ENCODE measurements at regions not wholly inside any gene's neighbourhood (a gene's known extent, or its start where the extent isn't known, plus 50 kb on each side); places are given as distances from the start of the nearest gene placed in this dataset.

DNA sequence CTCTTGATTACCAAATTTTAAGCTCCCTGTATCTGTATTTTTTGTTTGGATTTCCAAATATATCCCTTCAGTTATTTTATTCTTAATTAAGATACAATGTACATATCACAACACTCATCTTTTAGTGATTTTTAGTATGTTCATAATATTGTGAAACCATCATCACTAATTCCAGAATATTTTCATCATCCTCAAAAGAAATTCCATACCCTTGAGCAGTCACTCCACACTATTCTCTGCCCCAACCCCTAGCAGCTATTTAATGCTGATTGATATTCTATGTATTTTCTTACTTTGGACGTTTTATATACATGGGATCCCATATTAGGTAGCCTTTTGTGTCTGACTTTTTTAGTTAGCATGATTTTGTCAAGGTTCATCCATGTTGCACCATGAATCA, 127.4 kb upstream of the SLC8A1 start:
- Histone ChIP-seq H3K4me1 (ENCODE audit: control insufficient read depth in 2 of 2, insufficient read depth in 1 of 2, low read depth in 1 of 2, low read length in 2 of 2) (no peaks in the 10 kb centered on the region), H3K9me3 (replicated peaks in 1 of 2; ENCODE audit: control insufficient read depth in 2 of 2, insufficient read depth in 1 of 2, low read depth in 1 of 2, low read length in 2 of 2) (peaks cover 2 to 3% of the 10 kb centered on the region in 2 donors), H4K91ac (ENCODE audit: low read depth, low read length, poor library complexity) (no peak overlapping the region), H2BK15ac (ENCODE audit: low read length) (no peak overlapping the region), H3K14ac (ENCODE audit: low read length) (no peak overlapping the region), H3K4me2 (ENCODE audit: insufficient read depth, low read length, poor library complexity, severe bottlenecking) (no peak overlapping the region), H3K27me3 (ENCODE audit: control insufficient read depth in 3 of 3, insufficient read depth in 3 of 3, low read depth in 1 of 3, low read length in 3 of 3) (no peaks in the 10 kb centered on the region), H2AK5ac (ENCODE audit: low read depth, low read length) (no peak overlapping the region), H2BK120ac (ENCODE audit: low read depth, low read length) (no peak overlapping the region), H2BK5ac (ENCODE audit: low read length) (no peak overlapping the region), H3K4ac (ENCODE audit: low read length) (no peak overlapping the region), H3K9ac (ENCODE audit: low read depth, low read length, poor library complexity) (no peak overlapping the region), H3K36me3 (replicated peaks in 1 of 2; ENCODE audit: control insufficient read depth in 2 of 2, insufficient read depth in 2 of 2, low read length in 2 of 2) (no peaks in the 10 kb centered on the region), H2BK12ac (ENCODE audit: low read length) (no peak overlapping the region), H3K27ac (replicated peaks; ENCODE audit: low read length) (no peak overlapping the region), H2AFZ (ENCODE audit: low read length) (no peak overlapping the region), H3K18ac (ENCODE audit: low read length) (no peak overlapping the region), H3K23ac (ENCODE audit: low read depth, low read length, poor library complexity) (no peak overlapping the region), H3K4me3 (ENCODE audit: low read length in 2 of 2) (no peak overlapping the region), H3K79me1 (ENCODE audit: low read depth, low read length) (no peaks in the 10 kb centered on the region), H4K8ac (ENCODE audit: low read depth, low read length) (no peak overlapping the region)
- WGBS, 2 donors (ENCODE audit: extremely low coverage in 2 of 2, insufficient read length in 2 of 2, insufficient replicate concordance in 1 of 2): no CpG with 5 or more reads among the region's 1 CpG
- no peak for DNase-seq (ENCODE audit: low spot score)

DNA sequence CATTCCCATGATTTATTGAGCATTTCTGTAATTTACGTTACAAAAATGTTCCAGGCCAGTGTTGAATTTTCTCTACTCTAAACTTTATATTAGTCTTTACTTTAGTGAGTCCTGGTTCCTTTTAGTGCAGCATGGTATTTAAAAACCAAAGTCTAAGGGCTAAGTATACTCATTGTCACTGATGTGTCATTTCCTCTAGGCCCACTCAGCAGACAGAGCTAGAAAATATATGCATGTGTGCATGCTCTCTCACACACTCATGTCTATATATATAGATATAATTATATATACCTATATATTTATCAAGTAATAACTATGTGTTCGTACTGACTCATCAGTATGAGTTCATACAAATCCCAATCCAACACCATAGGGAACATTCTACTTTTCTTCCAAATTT, 132.5 kb upstream of the SLC8A1 start:
- H3K9me3 ChIP-seq (replicated peaks in 1 of 2; ENCODE audit: control insufficient read depth in 2 of 2, insufficient read depth in 1 of 2, low read depth in 1 of 2, low read length in 2 of 2): peaks cover 2 to 3% of the 10 kb centered on the region in 2 donors
- H4K91ac ChIP-seq (ENCODE audit: low read depth, low read length, poor library complexity): no peak overlapping the region
- DNase-seq (ENCODE audit: low spot score): no peak
- no peaks in the 10 kb centered on the region for H3K79me1 ChIP-seq (ENCODE audit: low read depth, low read length)
- no peak overlapping the region for H2BK5ac ChIP-seq (ENCODE audit: low read length)
- H3K4me1 ChIP-seq (ENCODE audit: control insufficient read depth in 2 of 2, insufficient read depth in 1 of 2, low read depth in 1 of 2, low read length in 2 of 2): no peaks in the 10 kb centered on the region
- no peaks in the 10 kb centered on the region for H3K36me3 ChIP-seq (replicated peaks in 1 of 2; ENCODE audit: control insufficient read depth in 2 of 2, insufficient read depth in 2 of 2, low read length in 2 of 2)
- no peak overlapping the region for H2BK15ac ChIP-seq (ENCODE audit: low read length)
- no peak overlapping the region for H3K4ac ChIP-seq (ENCODE audit: low read length)
- WGBS, 2 donors (ENCODE audit: extremely low coverage in 2 of 2, insufficient read length in 2 of 2, insufficient replicate concordance in 1 of 2): no CpG with 5 or more reads among the region's 2 CpGs
- no peak overlapping the region for H3K27ac ChIP-seq (replicated peaks; ENCODE audit: low read length)
- H2AFZ ChIP-seq (ENCODE audit: low read length): no peak overlapping the region
- no peak overlapping the region for H3K14ac ChIP-seq (ENCODE audit: low read length)
- H2BK120ac ChIP-seq (ENCODE audit: low read depth, low read length): no peak overlapping the region
- no peak overlapping the region for H3K4me2 ChIP-seq (ENCODE audit: insufficient read depth, low read length, poor library complexity, severe bottlenecking)
- H2BK12ac ChIP-seq (ENCODE audit: low read length): no peak overlapping the region
- no peak overlapping the region for H3K18ac ChIP-seq (ENCODE audit: low read length)
- no peak overlapping the region for H2AK5ac ChIP-seq (ENCODE audit: low read depth, low read length)
- no peak overlapping the region for H3K23ac ChIP-seq (ENCODE audit: low read depth, low read length, poor library complexity)
- no peak overlapping the region for H3K4me3 ChIP-seq (ENCODE audit: low read length in 2 of 2)
- no peak overlapping the region for H3K9ac ChIP-seq (ENCODE audit: low read depth, low read length, poor library complexity)
- H4K8ac ChIP-seq (ENCODE audit: low read depth, low read length): no peak overlapping the region
- H3K27me3 ChIP-seq (ENCODE audit: control insufficient read depth in 3 of 3, insufficient read depth in 3 of 3, low read depth in 1 of 3, low read length in 3 of 3): no peaks in the 10 kb centered on the region

DNA sequence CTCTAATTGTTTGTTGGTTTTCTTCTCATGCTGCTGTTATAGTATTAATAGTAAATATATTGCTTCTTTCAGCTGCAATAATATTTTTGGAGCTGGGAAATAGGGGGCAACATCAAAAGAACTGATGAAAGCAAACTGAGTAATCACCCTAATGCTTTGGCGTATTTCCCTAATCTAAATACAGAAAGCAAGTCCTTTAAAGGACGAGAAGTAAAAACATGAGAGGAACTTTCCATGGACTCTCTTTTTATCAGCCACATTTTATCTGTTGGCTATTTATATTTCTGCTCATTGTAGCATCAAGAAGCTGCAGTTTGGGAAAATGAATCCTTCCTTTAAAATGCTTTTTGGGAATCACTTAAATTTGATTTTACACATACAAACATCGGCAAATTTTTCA, 139.9 kb upstream of the SLC8A1 start:
- no peak overlapping the region for H2AK5ac ChIP-seq (ENCODE audit: low read depth, low read length)
- no peaks in the 10 kb centered on the region for H3K79me1 ChIP-seq (ENCODE audit: low read depth, low read length)
- H3K4me3 ChIP-seq (ENCODE audit: low read length in 2 of 2): no peak overlapping the region
- H2BK12ac ChIP-seq (ENCODE audit: low read length): no peak overlapping the region
- H3K23ac ChIP-seq (ENCODE audit: low read depth, low read length, poor library complexity): no peak overlapping the region
- no peak overlapping the region for H3K18ac ChIP-seq (ENCODE audit: low read length)
- no peak overlapping the region for H2BK5ac ChIP-seq (ENCODE audit: low read length)
- H3K36me3 ChIP-seq (replicated peaks in 1 of 2; ENCODE audit: control insufficient read depth in 2 of 2, insufficient read depth in 2 of 2, low read length in 2 of 2): no peaks in the 10 kb centered on the region
- no peak overlapping the region for H2BK120ac ChIP-seq (ENCODE audit: low read depth, low read length)
- no peak overlapping the region for H4K91ac ChIP-seq (ENCODE audit: low read depth, low read length, poor library complexity)
- peaks cover 2 to 7% of the 10 kb centered on the region in 2 donors for H3K4me1 ChIP-seq (ENCODE audit: control insufficient read depth in 2 of 2, insufficient read depth in 1 of 2, low read depth in 1 of 2, low read length in 2 of 2)
- H2AFZ ChIP-seq (ENCODE audit: low read length): peak overlapping the region; percentile 87
- WGBS, 2 donors (ENCODE audit: extremely low coverage in 2 of 2, insufficient read length in 2 of 2, insufficient replicate concordance in 1 of 2): no CpG with 5 or more reads among the region's 3 CpGs
- no peak overlapping the region for H3K4ac ChIP-seq (ENCODE audit: low read length)
- H4K8ac ChIP-seq (ENCODE audit: low read depth, low read length): no peak overlapping the region
- no peaks in the 10 kb centered on the region for H3K9me3 ChIP-seq (replicated peaks in 1 of 2; ENCODE audit: control insufficient read depth in 2 of 2, insufficient read depth in 1 of 2, low read depth in 1 of 2, low read length in 2 of 2)
- no peak for DNase-seq (ENCODE audit: low spot score)
- no peak overlapping the region for H3K4me2 ChIP-seq (ENCODE audit: insufficient read depth, low read length, poor library complexity, severe bottlenecking)
- H3K14ac ChIP-seq (ENCODE audit: low read length): no peak overlapping the region
- H3K27ac ChIP-seq (replicated peaks; ENCODE audit: low read length): no peak overlapping the region
- no peak overlapping the region for H3K9ac ChIP-seq (ENCODE audit: low read depth, low read length, poor library complexity)
- no peaks in the 10 kb centered on the region for H3K27me3 ChIP-seq (ENCODE audit: control insufficient read depth in 3 of 3, insufficient read depth in 3 of 3, low read depth in 1 of 3, low read length in 3 of 3)
- H2BK15ac ChIP-seq (ENCODE audit: low read length): no peak overlapping the region

DNA sequence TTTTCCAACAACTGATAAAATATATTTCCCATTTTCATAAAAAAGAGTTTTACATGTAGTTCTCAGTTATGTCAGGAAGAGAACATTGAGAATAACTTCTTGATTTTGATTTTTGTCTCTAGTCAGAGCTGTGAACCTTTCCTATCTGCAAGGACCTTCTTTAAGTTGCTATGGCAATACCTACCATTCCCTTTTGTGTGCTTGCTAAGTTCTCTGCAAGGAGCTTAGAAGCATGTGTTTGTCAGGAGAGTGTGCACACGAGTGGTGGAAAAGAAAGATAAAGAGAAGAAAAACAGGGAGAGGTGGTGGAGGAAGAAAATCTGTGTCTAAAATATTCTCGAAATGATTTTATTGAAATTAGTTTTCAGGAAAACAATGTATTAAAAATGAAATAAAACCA, 140.3 kb upstream of the SLC8A1 start:
- no peaks in the 10 kb centered on the region for H3K79me1 ChIP-seq (ENCODE audit: low read depth, low read length)
- no peak overlapping the region for H3K18ac ChIP-seq (ENCODE audit: low read length)
- no peak overlapping the region for H3K4ac ChIP-seq (ENCODE audit: low read length)
- no peaks in the 10 kb centered on the region for H3K27me3 ChIP-seq (ENCODE audit: control insufficient read depth in 3 of 3, insufficient read depth in 3 of 3, low read depth in 1 of 3, low read length in 3 of 3)
- H4K8ac ChIP-seq (ENCODE audit: low read depth, low read length): no peak overlapping the region
- H2AFZ ChIP-seq (ENCODE audit: low read length): peak overlapping the region; percentile 87
- no peak overlapping the region for H3K27ac ChIP-seq (replicated peaks; ENCODE audit: low read length)
- no peak overlapping the region for H2BK12ac ChIP-seq (ENCODE audit: low read length)
- H3K4me1 ChIP-seq (ENCODE audit: control insufficient read depth in 2 of 2, insufficient read depth in 1 of 2, low read depth in 1 of 2, low read length in 2 of 2): peaks cover 2 to 7% of the 10 kb centered on the region in 2 donors
- DNase-seq (ENCODE audit: low spot score): peak; percentile 21
- no peak overlapping the region for H3K9ac ChIP-seq (ENCODE audit: low read depth, low read length, poor library complexity)
- H2BK5ac ChIP-seq (ENCODE audit: low read length): no peak overlapping the region
- H3K14ac ChIP-seq (ENCODE audit: low read length): no peak overlapping the region
- no peak overlapping the region for H2BK15ac ChIP-seq (ENCODE audit: low read length)
- no peak overlapping the region for H3K4me2 ChIP-seq (ENCODE audit: insufficient read depth, low read length, poor library complexity, severe bottlenecking)
- no peak overlapping the region for H3K23ac ChIP-seq (ENCODE audit: low read depth, low read length, poor library complexity)
- WGBS, 2 donors (ENCODE audit: extremely low coverage in 2 of 2, insufficient read length in 2 of 2, insufficient replicate concordance in 1 of 2): no CpG with 5 or more reads among the region's 2 CpGs
- H3K9me3 ChIP-seq (replicated peaks in 1 of 2; ENCODE audit: control insufficient read depth in 2 of 2, insufficient read depth in 1 of 2, low read depth in 1 of 2, low read length in 2 of 2): no peaks in the 10 kb centered on the region
- H4K91ac ChIP-seq (ENCODE audit: low read depth, low read length, poor library complexity): no peak overlapping the region
- no peak overlapping the region for H2AK5ac ChIP-seq (ENCODE audit: low read depth, low read length)
- H3K4me3 ChIP-seq (ENCODE audit: low read length in 2 of 2): no peak overlapping the region
- H2BK120ac ChIP-seq (ENCODE audit: low read depth, low read length): no peak overlapping the region
- no peaks in the 10 kb centered on the region for H3K36me3 ChIP-seq (replicated peaks in 1 of 2; ENCODE audit: control insufficient read depth in 2 of 2, insufficient read depth in 2 of 2, low read length in 2 of 2)
